Uterus (tissue), 3 donors: ENCODE measurements at regions not wholly inside any gene's neighbourhood (a gene's known extent, or its start where the extent isn't known, plus 50 kb on each side); places are given as distances from the start of the nearest gene placed in this dataset.

Experiments
- DNase-seq, 2 donors: peaks; one replicate each; pipeline ENCODE4 v3.0.0-alpha.2; 2019 to 2020
- H3K27ac ChIP-seq, 2 donors: fragments of 200-600 bp; sonication (generic); 1 replicate in 1 of 2; 2 replicates in 1 of 2; pipeline ENCODE4 v1.5.1; 2016 to 2018
- H3K27me3 ChIP-seq, 2 donors: fragments of 200-600 bp; sonication (generic); one replicate each; pipeline ENCODE4 v1.5.1; 2018 to 2019; ENCODE audit warnings: control low read depth in 1 of 2
- H3K36me3 ChIP-seq, 2 donors: fragments of 200-600 bp; sonication (generic); one replicate each; pipeline ENCODE4 v1.5.1; 2019; ENCODE audit warnings: control low read depth in 1 of 2
- H3K4me1 ChIP-seq, 2 donors: fragments of 200-600 bp; sonication (generic); one replicate each; pipeline ENCODE4 v1.5.1; 2018 to 2019; ENCODE audit warnings: control low read depth in 1 of 2
- H3K4me3 ChIP-seq, 2 donors: fragments of 200-600 bp; sonication (generic); 1 replicate in 1 of 2; 2 replicates in 1 of 2; pipeline ENCODE4 v1.5.1; 2018 to 2019; ENCODE audit warnings: mild to moderate bottlenecking in 1 of 2
- H3K9me3 ChIP-seq, 2 donors: fragments of 200-600 bp; sonication (generic); one replicate each; pipeline ENCODE4 v1.5.1; 2019; ENCODE audit warnings: control low read depth in 1 of 2
- CTCF ChIP-seq, 4 experiments: fragments of 200-600 bp in 2 of 4; fragments of 450-650 bp in 2 of 4; sonication (generic) in 2 of 4; IDR thresholded peaks; one replicate each; pipeline ENCODE4 v1.5.1; 2016 to 2019; ENCODE audit warnings: antibody characterized with exemption in 4 of 4, mild to moderate bottlenecking in 2 of 4, moderate library complexity in 1 of 4
- POLR2A ChIP-seq, 2 donors: fragments of 450-650 bp; IDR thresholded peaks; one replicate each; pipeline ENCODE4 v1.6.1; 2016; ENCODE audit warnings: antibody characterized with exemption in 2 of 2, mild to moderate bottlenecking in 1 of 2, moderate library complexity in 1 of 2
- intact Hi-C: fragments of 100-400 bp; cut with DNase I; formaldehyde crosslinking; loops from one replicate; pipeline ENCODE4 v1.15.1; 2023; ENCODE audit warnings: low total_unique reads
- donor health status: DM: yes; HTN: yes; CAD: no.

- Histone ChIP-seq H3K9me3 (no peaks in the 10 kb centered on the region), H3K4me3 (no peak overlapping the region), H3K27ac (no peak overlapping the region), H3K27me3 (no peaks in the 10 kb centered on the region), H3K4me1 (no peaks in the 10 kb centered on the region), H3K36me3 (no peaks in the 10 kb centered on the region)
- intact Hi-C loops: no loop called here
- TF ChIP-seq CTCF (IDR thresholded peaks at IDR 0.05) (no peak), POLR2A (IDR thresholded peaks at IDR 0.05) (no peak)
- no peak for DNase-seq
These were observed 167.7 kb upstream of the PPP2R2B start for GRCh38 chr5:147046281-147046680.

GRCh38 chr5:147046894-147047293, 168.3 kb upstream of the PPP2R2B start:
- Histone ChIP-seq H3K36me3 (no peaks in the 10 kb centered on the region), H3K4me1 (no peaks in the 10 kb centered on the region), H3K4me3 (no peak overlapping the region), H3K27ac (no peak overlapping the region), H3K9me3 (no peaks in the 10 kb centered on the region), H3K27me3 (no peaks in the 10 kb centered on the region)
- no peak for DNase-seq
- no peak for TF ChIP-seq POLR2A (IDR thresholded peaks at IDR 0.05)
- TF ChIP-seq CTCF (IDR thresholded peaks at IDR 0.05): no peak
- intact Hi-C loops: no loop called here

GRCh38 chr5:147049764-147050163, 171.2 kb upstream of the PPP2R2B start:
- Histone ChIP-seq H3K36me3 (no peaks in the 10 kb centered on the region), H3K4me3 (no peak overlapping the region), H3K27ac (no peak overlapping the region), H3K27me3 (no peaks in the 10 kb centered on the region), H3K4me1 (no peaks in the 10 kb centered on the region), H3K9me3 (no peaks in the 10 kb centered on the region)
- intact Hi-C loops: no loop called here
- TF ChIP-seq POLR2A (IDR thresholded peaks at IDR 0.05) (no peak), CTCF (IDR thresholded peaks at IDR 0.05) (no peak)
- no peak for DNase-seq

- Histone ChIP-seq H3K27ac (no peak overlapping the region), H3K4me3 (no peak overlapping the region), H3K36me3 (no peaks in the 10 kb centered on the region), H3K4me1 (no peaks in the 10 kb centered on the region), H3K27me3 (no peaks in the 10 kb centered on the region), H3K9me3 (no peaks in the 10 kb centered on the region)
- intact Hi-C loops: no loop called here
- TF ChIP-seq CTCF (IDR thresholded peaks at IDR 0.05): no peak
- no peak for TF ChIP-seq POLR2A (IDR thresholded peaks at IDR 0.05)
- DNase-seq: no peak
These were observed 171.6 kb upstream of the PPP2R2B start for GRCh38 chr5:147050172-147050571.

GRCh38 chr5:147051193-147051592, 172.6 kb upstream of the PPP2R2B start:
- no peaks in the 10 kb centered on the region for H3K9me3 ChIP-seq
- H3K27ac ChIP-seq: no peak overlapping the region
- no peak for TF ChIP-seq POLR2A (IDR thresholded peaks at IDR 0.05)
- TF ChIP-seq CTCF (IDR thresholded peaks at IDR 0.05): no peak
- no peaks in the 10 kb centered on the region for H3K36me3 ChIP-seq
- DNase-seq: no peak
- intact Hi-C loops: no loop called here
- no peak overlapping the region for H3K4me3 ChIP-seq
- H3K27me3 ChIP-seq: no peaks in the 10 kb centered on the region
- no peaks in the 10 kb centered on the region for H3K4me1 ChIP-seq
